ENCODE measurements at regions not wholly inside any gene's neighbourhood (a gene's known extent, or its start where the extent isn't known, plus 50 kb on each side); places are given as distances from the start of the nearest gene placed in this dataset.

- TF ChIP-seq, protein P1, sequence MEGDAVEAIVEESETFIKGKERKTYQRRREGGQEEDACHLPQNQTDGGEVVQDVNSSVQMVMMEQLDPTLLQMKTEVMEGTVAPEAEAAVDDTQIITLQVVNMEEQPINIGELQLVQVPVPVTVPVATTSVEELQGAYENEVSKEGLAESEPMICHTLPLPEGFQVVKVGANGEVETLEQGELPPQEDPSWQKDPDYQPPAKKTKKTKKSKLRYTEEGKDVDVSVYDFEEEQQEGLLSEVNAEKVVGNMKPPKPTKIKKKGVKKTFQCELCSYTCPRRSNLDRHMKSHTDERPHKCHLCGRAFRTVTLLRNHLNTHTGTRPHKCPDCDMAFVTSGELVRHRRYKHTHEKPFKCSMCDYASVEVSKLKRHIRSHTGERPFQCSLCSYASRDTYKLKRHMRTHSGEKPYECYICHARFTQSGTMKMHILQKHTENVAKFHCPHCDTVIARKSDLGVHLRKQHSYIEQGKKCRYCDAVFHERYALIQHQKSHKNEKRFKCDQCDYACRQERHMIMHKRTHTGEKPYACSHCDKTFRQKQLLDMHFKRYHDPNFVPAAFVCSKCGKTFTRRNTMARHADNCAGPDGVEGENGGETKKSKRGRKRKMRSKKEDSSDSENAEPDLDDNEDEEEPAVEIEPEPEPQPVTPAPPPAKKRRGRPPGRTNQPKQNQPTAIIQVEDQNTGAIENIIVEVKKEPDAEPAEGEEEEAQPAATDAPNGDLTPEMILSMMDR (conservative IDR thresholded peaks at IDR 0.05; ENCODE audit: low read depth in 2 of 2) = no peak
- TF ChIP-seq EZH2phosphoT487 (IDR thresholded peaks at IDR 0.05; ENCODE audit: unreplicated experiment) (no peak), POLR2AphosphoS5 (IDR thresholded peaks at IDR 0.05; ENCODE audit: low read depth) (no peak), EZH2 (IDR thresholded peaks at IDR 0.05; ENCODE audit: low read depth, unreplicated experiment) (no peak), STAT1 (IDR thresholded peaks at IDR 0.05; ENCODE audit: unreplicated experiment) (no peak), CREB1 (CRISPR knock-in tag; IDR thresholded peaks at IDR 0.05; ENCODE audit: low read depth) (no peak), JUNB (IDR thresholded peaks at IDR 0.05; ENCODE audit: unreplicated experiment) (no peak), REST (IDR thresholded peaks at IDR 0.05; ENCODE audit: unreplicated experiment) (no peak), ZNF331 (CRISPR knock-in tag; IDR thresholded peaks at IDR 0.05; ENCODE audit: low read depth) (no peak), NANOG (IDR thresholded peaks at IDR 0.05; ENCODE audit: borderline replicate concordance) (no peak)
- TF ChIP-seq, protein P2, sequence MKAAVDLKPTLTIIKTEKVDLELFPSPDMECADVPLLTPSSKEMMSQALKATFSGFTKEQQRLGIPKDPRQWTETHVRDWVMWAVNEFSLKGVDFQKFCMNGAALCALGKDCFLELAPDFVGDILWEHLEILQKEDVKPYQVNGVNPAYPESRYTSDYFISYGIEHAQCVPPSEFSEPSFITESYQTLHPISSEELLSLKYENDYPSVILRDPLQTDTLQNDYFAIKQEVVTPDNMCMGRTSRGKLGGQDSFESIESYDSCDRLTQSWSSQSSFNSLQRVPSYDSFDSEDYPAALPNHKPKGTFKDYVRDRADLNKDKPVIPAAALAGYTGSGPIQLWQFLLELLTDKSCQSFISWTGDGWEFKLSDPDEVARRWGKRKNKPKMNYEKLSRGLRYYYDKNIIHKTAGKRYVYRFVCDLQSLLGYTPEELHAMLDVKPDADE (IDR thresholded peaks at IDR 0.05) = no peak
Observed at GRCh38 chr5:161988077-161988476, 79.5 kb upstream of the GABRG2 start.

Measured in GM23338 (cell line).